Activated CD4-positive, alpha-beta T cell treated with anti-CD3 and anti-CD28 coated beads, Interleukin-2, Interleukin-4, amounts not matched to agents 100 ng/mL and 50 ng/mL, durations not matched to agents 16 hours and 8 hours (primary cell): ENCODE measurements at regions not wholly inside any gene's neighbourhood (a gene's known extent, or its start where the extent isn't known, plus 50 kb on each side); places are given as distances from the start of the nearest gene placed in this dataset.
"Not testable (repeated sequence)": the region's sequence is repeated elsewhere in the genome, so short reads cannot be mapped to it uniquely, and the experiment has no call there.

Source experiments
- DNase-seq: peaks from one replicate; pipeline ENCODE4 v3.0.0-alpha.2; 2020; ENCODE audit warnings: low spot score

DNA sequence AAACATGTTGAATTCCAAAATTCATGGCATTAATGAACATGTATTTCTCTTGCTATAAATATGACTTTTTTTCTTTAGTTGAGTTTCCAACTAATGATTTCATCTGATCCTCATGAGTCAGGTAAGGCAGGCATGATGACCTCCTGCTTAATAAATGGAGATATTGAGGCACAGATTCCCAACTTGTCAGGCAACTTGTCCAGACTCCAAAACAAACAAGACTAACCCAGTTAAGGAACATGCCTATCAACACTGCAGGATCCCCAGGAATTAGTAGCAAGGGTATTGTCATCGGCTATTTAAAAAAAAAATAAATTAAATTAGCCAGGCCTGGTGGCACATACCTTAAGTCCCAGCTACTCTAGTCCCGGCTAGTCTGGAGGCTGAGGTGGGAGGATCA lies 121.3 kb upstream of the SALL4 start:
- DNase-seq, result no peak

DNA sequence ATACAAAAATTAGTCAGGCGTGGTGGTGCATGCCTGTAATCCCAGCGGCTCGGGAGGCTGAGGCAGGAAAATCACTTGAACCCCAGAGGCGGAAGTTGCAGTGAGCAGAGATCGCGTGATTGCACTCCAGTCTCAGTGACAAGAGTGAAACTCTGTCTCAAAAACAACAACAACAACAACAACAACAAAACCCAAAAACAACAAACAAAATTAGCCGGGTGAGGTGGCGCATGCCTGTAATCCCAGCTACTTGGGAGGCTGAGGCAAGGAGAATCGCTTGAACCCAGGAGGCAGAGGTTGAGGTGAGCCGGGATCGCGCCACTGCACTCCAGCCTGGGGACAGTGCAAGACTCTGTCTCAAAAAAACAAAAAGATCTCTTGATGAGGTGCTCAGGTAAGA lies 120.5 kb upstream of the SALL4 start:
- not testable (repeated sequence) for DNase-seq

DNA sequence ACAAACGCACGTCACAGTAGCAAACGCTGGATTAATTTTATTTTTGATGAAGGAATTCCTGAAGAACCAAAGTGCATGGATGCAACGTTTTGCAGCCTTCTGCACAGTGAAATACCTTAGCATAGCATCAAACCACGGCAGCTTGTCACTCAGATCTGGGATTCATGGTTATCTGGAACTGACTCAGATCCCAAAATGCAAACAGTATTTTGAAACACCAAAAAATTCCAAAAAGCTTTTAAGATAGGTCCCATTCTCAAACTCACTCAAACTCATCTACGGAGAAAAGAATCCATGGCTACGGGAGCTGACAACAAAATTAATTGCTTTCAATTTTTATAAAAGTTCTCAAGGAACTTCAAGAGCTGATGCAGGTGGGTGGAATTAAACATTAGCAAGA lies 116.2 kb upstream of the SALL4 start:
- no peak for DNase-seq

DNA sequence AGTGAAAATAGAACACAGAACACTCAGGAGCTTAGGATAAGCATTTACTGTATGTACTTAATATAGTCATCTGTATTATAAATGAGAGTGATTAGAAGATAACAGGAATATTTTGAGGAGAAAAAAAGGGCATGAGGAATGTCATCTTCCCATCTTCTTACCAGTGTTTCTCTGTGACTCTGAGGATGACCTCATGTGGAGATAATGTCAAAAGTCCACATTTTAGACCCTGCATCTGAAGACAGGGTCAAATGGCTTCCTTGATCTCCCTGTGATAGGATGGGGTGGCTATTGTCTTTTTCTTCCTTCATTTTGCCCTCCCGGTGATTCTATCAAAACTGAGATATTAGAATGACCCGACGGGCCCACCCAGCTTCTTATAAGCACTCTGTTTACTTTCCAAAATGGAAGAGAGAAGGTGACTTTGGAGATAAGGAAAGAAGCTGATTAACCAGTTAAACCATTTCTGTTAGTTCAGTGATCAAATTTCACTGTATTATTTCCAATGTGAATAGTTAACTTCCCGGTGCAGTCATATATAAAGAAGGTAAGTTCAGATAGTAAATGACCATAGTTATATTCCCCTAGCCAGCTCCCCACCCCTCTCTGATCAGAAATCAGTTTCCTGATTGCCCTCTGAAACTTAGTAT lies 115.7 kb upstream of the SALL4 start:
- no peak for DNase-seq

DNA sequence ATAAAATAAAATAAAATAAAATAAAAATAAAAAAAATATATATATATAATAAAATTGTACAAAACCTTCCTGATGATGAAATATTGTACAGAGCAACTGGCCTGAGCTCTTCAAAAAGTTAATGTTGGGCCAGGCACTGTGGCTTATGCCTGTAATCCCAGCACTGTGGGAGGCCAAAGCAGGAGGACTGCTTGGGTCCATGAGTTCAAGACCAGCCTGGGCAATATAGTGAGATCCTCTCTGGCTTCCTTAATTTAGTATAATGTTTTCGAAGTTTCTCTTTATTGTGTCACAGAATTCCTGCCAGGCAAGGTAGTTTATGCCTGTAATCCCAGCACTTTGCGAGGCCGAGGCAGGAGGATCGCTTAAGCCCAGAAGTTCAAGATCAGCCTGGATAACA lies 113.9 kb upstream of the SALL4 start:
- DNase-seq, result no peak

DNA sequence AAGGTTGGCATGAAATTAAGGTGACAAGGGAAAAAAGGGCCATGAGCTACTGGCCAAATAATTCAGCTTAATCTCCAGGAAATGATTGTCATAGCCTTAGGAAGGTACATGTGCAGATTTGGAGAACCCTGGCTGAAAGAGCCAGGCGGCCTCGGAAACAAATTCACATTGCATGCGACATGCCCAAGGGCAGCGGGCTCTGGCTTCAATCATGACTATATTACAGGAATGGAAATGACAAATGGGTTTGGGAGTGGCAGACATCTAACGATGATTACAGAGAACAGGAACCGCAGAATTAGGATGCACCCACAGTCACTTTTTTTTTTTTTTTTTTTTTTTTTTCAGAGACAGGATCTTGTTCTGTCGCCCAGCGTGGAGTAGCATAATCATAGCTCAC lies 112.4 kb upstream of the SALL4 start:
- no peak for DNase-seq

DNA sequence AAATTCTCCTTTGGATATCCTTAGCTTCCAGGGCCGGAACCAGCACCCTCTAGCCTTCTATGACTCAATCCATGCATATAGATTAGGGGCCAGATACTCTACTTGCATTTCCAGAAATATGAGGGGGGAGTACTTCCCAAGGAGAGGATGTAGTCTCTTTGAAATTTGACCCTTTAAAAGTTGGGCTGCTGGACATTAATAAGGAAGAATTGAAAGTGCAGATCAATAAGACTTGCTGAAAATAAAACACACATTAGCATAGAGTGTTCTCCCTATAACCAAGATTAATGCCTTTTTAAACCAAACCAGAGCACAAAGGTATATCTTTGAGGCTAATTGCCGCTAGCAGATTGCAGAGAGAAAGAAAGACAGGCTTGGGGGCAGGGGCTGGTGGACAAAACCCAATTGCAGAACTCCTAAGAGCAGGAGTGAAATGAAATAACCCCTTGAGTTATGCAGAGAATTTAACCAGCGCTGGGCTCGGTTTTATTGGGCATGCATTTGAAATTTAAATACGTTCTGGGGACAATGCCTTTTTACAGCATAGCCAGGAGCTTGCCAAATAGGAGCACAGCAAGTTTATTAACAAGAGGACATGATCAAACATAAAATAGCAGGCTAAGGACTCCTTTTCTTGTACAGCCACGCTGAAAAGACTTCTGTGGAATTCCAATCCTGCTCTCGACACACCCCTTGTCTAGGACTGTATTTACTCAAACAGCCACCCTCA lies 108.2 kb upstream of the SALL4 start:
- DNase-seq, result no peak

DNA sequence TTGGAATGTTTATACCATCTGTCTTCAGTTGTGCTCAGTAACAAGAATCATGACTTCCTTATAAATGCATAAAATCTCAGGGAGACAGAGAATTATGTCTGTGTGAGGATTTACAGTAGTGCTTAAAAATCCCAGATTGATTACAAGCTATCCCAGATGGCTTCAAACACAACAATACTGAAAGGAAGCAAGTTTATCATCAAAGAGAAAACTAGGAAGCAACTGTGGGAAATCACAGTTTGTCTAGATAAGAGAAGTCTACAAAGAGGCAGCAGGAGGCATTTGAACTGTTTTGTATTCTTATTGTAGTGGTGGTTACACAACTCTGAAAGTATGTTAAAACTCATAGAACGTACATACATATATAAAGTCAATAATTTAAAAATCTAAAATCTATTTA lies 104.4 kb upstream of the SALL4 start:
- no peak for DNase-seq

DNA sequence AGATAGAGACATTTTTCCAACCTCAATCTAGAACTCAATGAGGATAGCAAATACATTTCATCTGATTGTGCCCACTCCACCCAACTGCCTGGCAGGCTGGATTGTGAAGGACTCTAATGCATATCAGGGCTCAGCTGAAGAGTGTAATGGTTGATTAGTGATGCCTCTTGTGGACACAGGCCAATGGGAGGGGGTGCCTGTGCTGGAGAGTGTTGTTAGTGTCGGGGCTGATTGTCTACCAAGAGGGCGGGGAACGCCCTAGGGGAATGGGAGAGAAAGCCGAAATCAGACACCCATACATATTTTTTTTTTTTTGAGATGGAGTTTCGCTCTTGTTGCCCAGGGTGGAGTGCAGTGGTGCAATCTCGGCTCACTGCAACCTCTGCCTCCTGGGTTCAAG lies 103.7 kb upstream of the SALL4 start:
- no peak for DNase-seq

DNA sequence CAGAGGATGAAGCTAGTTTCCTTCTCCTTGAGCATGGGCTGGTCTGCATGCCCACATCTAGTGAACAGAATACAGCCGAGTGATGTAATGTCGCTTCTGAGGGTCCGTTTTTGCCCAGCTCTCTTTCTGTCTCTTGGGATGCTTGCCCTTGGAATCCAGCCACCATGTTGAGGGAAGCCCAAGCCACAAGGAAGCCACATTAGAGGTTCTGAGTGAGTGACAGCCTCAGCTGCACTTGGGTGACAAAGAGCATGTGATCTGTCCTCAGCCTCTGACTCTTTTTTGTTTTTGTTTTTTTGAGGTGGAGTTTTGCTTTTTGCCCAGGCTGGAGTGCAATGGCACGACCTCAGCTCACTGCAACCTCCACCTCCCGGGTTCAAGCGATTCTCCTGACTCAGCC lies 100.6 kb upstream of the SALL4 start:
- DNase-seq, result no peak

DNA sequence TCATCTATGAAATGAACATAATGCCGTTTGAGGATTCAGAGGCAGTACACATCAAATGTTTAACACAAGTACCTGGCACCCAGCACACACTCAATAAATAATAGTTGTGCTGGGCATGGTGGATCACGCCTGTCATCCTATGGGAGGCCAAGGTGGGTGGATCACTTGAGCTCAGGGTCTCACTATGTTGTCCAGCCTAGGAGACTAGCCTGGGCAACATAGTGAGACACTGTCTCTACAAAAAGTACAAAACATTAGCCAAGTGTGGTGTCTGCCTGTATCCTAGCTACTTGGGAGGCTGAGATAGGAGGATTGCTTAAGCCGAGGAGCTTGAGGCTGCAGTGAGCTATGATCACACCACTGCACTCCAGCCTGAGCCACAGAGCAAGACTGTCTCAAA lies 98.1 kb upstream of the SALL4 start:
- DNase-seq, result no peak

DNA sequence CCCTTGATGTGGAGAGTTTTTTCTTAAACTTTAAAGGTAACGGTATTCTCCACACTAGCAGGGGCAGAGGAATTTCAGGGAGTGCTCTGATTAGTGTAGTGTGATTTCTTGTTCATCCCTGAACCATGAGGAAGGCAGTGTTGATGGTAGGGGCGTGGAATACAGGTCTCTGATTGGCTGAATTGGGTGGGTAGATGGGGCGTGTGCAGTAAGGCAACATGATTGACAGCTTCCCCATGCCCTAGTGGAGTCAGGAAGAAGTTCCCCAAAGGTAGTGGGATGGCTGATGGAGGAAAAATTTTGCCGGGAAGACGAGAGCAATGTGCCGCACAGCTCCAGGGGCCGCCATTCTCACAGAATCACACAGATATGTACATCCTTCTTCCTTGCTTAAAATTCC lies 97.4 kb upstream of the SALL4 start:
- no peak for DNase-seq

DNA sequence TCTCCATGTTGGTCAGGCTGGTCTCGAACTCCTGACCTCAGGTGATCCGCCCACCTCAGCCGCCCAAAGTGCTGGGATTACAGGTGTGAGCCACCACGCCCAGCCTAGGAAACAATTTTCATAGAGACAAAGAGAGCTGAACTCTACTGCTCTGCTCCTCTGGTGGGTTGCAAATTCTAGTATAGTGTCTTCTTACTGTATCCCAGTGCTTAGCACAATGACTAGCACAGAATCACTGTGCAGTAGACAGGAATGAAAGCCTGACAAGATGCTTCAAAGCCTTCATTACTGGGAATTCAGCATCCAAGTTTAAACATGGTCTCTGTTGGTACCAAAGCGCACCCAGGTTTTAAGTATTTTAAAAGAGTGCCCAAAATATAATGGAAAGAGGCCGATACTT lies 96.5 kb upstream of the SALL4 start:
- no peak for DNase-seq

DNA sequence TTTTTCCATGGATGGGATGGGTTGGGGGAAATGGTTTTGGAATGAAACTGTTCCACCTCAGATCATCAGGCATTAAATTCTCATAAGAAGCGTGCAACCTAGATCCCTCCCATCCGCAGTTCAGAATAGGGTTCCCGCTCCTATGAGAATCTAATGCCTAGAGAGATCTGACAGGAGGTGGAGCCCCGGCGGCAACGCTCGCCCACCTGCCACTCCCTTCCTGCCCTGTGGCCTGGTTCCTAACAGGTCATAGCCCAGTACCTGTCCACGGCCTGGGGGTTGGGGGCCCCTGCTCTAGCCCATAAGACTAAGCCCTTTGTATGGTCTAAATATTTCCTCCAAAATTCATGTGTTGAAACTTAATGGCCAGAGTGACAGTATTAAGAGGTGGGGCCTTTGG lies 92.3 kb upstream of the SALL4 start:
- no peak for DNase-seq

DNA sequence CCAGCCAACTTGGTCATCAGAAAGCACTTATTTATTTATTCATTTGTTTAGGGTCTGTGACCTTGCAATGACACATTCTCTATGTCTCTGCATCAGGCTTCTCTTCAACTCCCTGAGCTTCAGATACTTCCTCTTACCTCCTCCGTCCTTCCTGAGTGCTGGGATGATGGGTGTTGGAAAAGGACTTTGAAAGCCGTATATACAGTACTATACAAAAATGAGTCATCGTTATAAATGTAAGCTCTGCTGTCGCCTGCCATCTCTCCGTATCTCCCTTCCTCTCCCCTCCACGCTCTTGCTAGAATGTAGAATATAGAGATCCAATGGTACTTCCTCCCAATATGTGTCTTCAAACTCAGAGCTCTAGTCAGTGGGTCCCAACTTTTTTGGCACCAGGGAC lies 91.9 kb upstream of the SALL4 start:
- no peak for DNase-seq

DNA sequence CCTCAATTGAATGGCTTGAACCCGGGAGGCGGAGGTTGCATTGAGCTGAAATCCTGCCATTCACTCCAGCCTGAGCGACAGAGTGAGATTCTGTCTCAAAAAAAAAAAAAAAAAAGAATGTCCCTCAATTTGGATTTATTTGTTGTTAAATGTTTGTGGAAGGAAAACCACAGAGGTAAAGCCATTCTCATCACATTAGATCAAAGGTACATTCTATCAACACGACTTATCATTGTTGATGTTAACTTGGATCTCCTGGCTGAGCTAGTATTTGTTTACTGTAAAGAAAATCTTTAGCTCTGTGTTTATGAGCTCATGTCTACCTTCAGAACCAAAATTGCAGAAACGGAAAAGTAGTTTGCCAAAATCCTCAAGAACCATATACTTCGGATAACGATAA lies 91.4 kb upstream of the SALL4 start:
- DNase-seq, result no peak

DNA sequence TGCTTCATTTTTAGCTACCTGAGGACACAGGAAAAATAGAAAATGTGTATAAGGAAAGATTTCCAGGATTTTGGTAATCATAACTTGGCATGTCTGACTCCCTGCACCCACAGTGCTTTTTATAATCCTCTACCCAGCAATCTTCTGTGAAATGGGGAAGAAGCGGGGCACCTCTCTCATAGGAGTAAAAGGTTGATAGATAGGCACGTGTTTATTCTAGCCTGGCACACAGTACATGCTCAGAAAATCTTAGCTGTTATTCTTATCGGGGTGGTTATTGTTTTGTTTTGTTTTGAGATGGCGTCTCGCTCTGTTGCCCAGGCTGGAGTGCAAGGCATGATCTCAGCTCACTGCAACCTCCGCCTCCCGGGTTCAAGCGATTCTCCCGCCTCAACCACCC lies 87.7 kb upstream of the SALL4 start:
- no peak for DNase-seq

DNA sequence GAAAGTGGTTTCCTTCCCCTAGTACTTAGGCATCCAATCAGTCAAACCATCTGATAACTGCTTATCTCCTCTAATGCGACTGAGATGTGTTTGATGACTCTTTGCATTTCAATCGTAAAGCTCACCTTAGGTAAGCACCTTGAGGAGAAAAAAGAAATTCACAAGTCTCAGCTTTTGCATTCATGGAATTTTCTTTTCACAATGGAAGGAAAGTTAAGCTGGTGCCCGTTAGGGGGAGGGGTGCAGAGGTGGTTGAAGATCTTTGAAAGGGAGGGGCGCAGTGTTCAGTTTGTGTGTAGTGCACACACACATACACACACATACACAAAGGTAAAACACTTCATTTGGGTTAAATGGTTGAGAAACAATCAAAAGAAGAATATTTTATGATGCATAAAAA lies 87.1 kb upstream of the SALL4 start:
- DNase-seq, result no peak

DNA sequence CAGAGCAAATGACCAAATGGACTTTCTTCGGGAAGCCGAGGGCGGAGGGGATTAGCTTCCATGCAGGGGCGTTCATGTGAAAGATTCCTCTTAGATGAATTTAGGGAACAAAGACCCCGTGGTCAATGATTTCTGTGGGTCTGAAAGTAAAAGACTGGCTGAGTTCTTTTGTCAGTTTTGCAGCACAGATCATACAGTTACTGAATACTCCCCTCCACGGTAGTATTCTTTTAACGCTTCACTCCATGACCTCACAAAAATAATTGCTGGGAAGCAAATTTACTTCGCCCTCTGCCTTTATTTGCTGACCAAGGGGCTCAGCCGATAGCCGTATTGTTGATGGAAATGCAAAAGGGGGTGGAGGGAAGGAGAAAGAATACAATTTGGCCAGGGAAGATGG lies 86.0 kb upstream of the SALL4 start:
- no peak for DNase-seq

DNA sequence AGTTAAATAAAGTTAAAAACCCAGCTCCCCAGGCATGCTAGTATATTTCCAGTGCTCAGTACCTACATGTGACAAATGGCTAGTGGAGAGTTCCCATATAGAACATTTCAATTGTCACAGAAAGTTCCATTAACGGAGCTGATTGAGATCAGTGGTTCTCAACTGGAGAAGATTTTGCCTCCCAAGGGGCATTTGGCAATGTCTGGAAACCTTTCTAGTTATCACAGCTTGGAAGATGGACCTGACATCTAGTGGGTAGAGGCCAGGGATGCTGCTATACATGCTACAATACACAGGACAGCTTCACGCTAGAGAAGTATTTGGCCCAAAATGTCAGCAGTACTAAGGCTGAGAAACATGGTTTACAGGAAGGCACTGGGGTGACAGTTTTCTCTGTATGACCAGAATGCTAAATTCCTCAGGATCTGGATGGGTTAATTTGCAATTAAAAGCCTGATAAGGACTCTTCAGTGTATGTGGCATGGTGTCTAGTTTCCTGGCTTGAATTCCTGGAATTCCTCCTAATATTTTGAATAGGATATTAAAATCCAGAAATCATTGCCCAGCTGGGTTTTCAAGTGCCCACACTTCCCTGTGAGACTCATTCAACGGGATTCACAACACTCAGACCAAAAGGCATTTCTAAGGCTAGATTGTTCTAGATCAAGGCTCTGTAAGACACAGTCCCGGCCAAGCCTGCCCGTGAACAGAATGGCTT lies 84.7 kb upstream of the SALL4 start:
- no peak for DNase-seq

DNA sequence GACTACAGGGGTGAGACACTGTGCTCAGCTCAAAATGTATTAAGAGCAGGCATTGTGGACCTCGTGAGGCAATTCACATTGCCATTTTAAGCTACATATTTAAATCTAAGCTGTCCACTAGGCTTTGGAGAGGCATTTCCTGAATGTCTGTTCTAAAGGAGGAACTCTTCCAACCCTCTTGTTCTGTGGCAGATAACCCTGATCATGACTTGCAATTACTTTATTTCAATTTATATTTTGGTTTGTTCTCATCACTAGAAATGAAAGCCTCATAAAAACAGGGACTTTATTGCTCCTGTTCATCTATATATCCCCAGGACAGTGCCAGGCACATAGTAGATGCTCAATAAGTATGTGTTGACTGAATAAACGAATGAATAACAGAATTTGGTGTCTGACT lies 84.0 kb upstream of the SALL4 start:
- no peak for DNase-seq

DNA sequence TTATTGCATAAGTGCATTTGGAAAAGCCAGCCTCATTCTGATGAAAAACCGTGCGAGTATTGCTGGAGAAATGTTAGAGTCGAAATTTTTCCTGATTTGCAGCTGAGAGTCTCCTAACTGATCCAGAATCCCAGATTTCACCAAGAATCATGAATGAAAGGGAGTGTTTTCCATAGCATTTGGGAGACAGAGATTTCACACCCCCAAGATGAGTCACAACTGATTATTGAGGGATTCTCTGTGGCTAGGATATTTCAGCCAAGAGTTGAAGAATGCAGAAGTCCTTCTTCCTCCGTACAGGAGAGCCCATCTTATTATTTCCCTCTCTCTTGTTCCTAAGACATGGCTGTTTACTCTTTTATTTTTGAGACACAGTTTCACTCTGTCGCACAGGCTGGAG lies 82.2 kb upstream of the SALL4 start:
- no peak for DNase-seq

DNA sequence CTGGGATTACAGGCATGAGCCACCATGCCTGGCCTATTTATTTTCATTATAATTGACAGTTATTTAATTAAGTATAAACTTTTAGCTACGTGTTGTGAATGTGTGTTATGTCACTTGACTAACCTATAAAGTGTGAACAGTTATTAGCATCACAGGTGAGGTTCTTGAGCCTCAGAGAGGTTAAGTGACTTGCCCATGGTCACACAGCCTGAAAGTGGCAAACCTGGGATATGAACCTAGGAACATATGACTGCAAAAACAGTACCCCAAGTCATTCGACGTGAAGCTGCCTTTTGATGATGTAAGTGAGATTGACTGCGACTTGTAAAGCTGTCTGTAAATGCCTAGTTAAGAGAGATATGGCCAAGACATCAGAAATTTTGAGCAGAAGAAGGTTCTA lies 77.9 kb upstream of the SALL4 start:
- no peak for DNase-seq
